ENCODE measurements at regions not wholly inside any gene's neighbourhood (a gene's known extent, or its start where the extent isn't known, plus 50 kb on each side); places are given as distances from the start of the nearest gene placed in this dataset.

GRCh38 chr9:30967476-30967875 is 1417.0 kb upstream of the ACO1 start:
- no peak for DNase-seq
- H2AFZ ChIP-seq (ENCODE audit: low read length) = peak overlapping the region; percentile 97
- H3K27ac Mint-ChIP-seq = peak overlapping the region in 1 of 3 experiments; percentile 49; a peak in 2 of 7 replicates
- H3K18ac ChIP-seq (ENCODE audit: insufficient read length, low read depth, low read length) = no peak overlapping the region
- peak; percentile 33; the same call in 2 of the 3 replicates for TF ChIP-seq CTCF (conservative IDR thresholded peaks at IDR 0.05)
- H3K23ac ChIP-seq (ENCODE audit: insufficient read length, low read depth, low read length) = no peak overlapping the region
- no peak overlapping the region for H2BK120ac ChIP-seq (ENCODE audit: low read depth, low read length, poor library complexity, severe bottlenecking)
- no peak overlapping the region for H3K4me3 Mint-ChIP-seq
- H3T11ph ChIP-seq (ENCODE audit: low read length) = no peak overlapping the region
- H3K4ac ChIP-seq (ENCODE audit: low read depth, low read length) = no peak overlapping the region
- no peak overlapping the region for H3K4me2 ChIP-seq (ENCODE audit: insufficient read depth, insufficient read length, low read length)
- H2AK5ac ChIP-seq (ENCODE audit: insufficient read length, low read length) = no peak overlapping the region
- H3K4me1 Mint-ChIP-seq = peaks cover 0 to 4% of the 10 kb centered on the region in 2 experiments; a peak in 2 of 4 replicates
- H3K27me3 ChIP-seq (ENCODE audit: insufficient read depth, low read length) = no peaks in the 10 kb centered on the region
- no peak overlapping the region for H2BK20ac ChIP-seq (ENCODE audit: low read depth, low read length, poor library complexity, severe bottlenecking)
- no peaks in the 10 kb centered on the region for H3K4me1 ChIP-seq (ENCODE audit: insufficient read depth, low read length)
- H4K20me1 ChIP-seq (ENCODE audit: control insufficient read depth, insufficient read depth, insufficient read length) = no peaks in the 10 kb centered on the region
- no peaks in the 10 kb centered on the region for H3K79me2 ChIP-seq (ENCODE audit: insufficient read depth, low read length)
- H3K23me2 ChIP-seq (ENCODE audit: insufficient read length, low read depth, low read length, poor library complexity, severe bottlenecking) = no peaks in the 10 kb centered on the region
- H3K14ac ChIP-seq (ENCODE audit: insufficient read depth, low read length) = no peak overlapping the region
- no peak overlapping the region for H4K5ac ChIP-seq (ENCODE audit: insufficient read length, low read depth, low read length)
- no peaks in the 10 kb centered on the region for H3K27me3 Mint-ChIP-seq (ENCODE audit: low read depth)
- no peaks in the 10 kb centered on the region for H3K9me3 ChIP-seq (ENCODE audit: control insufficient read depth, low read depth, low read length)
- peaks cover 0 to 20% (median 2%) of the 10 kb centered on the region in 3 experiments; a peak in 3 of 7 replicates for H3K36me3 Mint-ChIP-seq (ENCODE audit: insufficient read depth in 1 of 3, low read depth in 3 of 3)
- no peak overlapping the region for H2BK15ac ChIP-seq (ENCODE audit: low read depth, low read length)
- H3K9ac ChIP-seq (ENCODE audit: extremely low read depth, insufficient read length, low read length) = no peak overlapping the region
- H4K91ac ChIP-seq (ENCODE audit: insufficient read length, low read depth, low read length) = no peak overlapping the region
- H3K56ac ChIP-seq (ENCODE audit: insufficient read length, low read depth, low read length) = no peak overlapping the region
- H3K9me3 Mint-ChIP-seq = peaks cover 12 to 14% of the 10 kb centered on the region in 2 experiments
- no peak overlapping the region for H4K8ac ChIP-seq (replicated peaks; ENCODE audit: insufficient read length, low read depth, low read length)
- no peak overlapping the region for H2BK12ac ChIP-seq (ENCODE audit: insufficient read length, low read depth, low read length)
- H3K79me1 ChIP-seq (ENCODE audit: insufficient read depth, low read depth, low read length, poor library complexity, severe bottlenecking) = no peaks in the 10 kb centered on the region
- H3K27ac ChIP-seq (ENCODE audit: insufficient read length, low read depth, low read length) = no peak overlapping the region
- no peak overlapping the region for H2BK5ac ChIP-seq (ENCODE audit: insufficient read length, low read length)
- WGBS (ENCODE audit: extremely low coverage, insufficient read length, low lambda C conversion rate) = no CpG with 5 or more reads among the region's 1 CpG

All from H9 (cell line).